ENCODE measurements at regions not wholly inside any gene's neighbourhood (a gene's known extent, or its start where the extent isn't known, plus 50 kb on each side); places are given as distances from the start of the nearest gene placed in this dataset.

- Histone ChIP-seq H3K23me2 (ENCODE audit: low read depth, low read length) (no peaks in the 10 kb centered on the region), H3K14ac (ENCODE audit: insufficient read length) (no peak overlapping the region), H3K56ac (replicated peaks; ENCODE audit: insufficient read length, low read depth, low read length) (no peak overlapping the region), H3K4me2 (ENCODE audit: insufficient read depth in 1 of 2, low read depth in 2 of 2, low read length in 2 of 2) (no peak overlapping the region), H4K8ac (ENCODE audit: extremely low read depth, insufficient read depth, low read length) (no peak overlapping the region), H3K27me3 (replicated peaks in 1 of 4; ENCODE audit: control insufficient read depth in 3 of 4, extremely low read depth in 1 of 4, insufficient read depth in 3 of 4, low read length in 3 of 4) (no peaks in the 10 kb centered on the region), H3K79me2 (ENCODE audit: control insufficient read depth in 1 of 2, insufficient read depth in 2 of 2, low read length in 2 of 2) (no peaks in the 10 kb centered on the region), H3K23ac (ENCODE audit: insufficient read length) (no peak overlapping the region), H3K36me3 (ENCODE audit: control insufficient read depth in 2 of 4, insufficient read depth in 4 of 4, low read length in 3 of 4) (no peaks in the 10 kb centered on the region), H2BK20ac (ENCODE audit: low read length) (no peak overlapping the region), H2BK15ac (ENCODE audit: low read length) (no peak overlapping the region), H2BK120ac (replicated peaks; ENCODE audit: low read depth, low read length) (no peak overlapping the region), H2AK5ac (ENCODE audit: low read depth, low read length) (no peak overlapping the region), H3K9me3 (ENCODE audit: insufficient read depth in 2 of 2, low read depth in 1 of 2, low read length in 1 of 2) (peaks cover 4 to 7% of the 10 kb centered on the region in 2 experiments; a peak in 3 of 4 replicates), H4K20me1 (replicated peaks in 1 of 2; ENCODE audit: control insufficient read depth in 1 of 2, insufficient read depth in 2 of 2, low read length in 2 of 2) (no peaks in the 10 kb centered on the region), H3K4me3 (ENCODE audit: extremely low read depth in 1 of 4, insufficient read depth in 2 of 4, low read depth in 3 of 4, low read length in 4 of 4) (no peak overlapping the region), H4K91ac (replicated peaks; ENCODE audit: insufficient read length, low read length) (no peak overlapping the region), H2BK12ac (ENCODE audit: low read depth, low read length) (no peak overlapping the region), H3K4ac (replicated peaks; ENCODE audit: insufficient read length, low read depth, low read length) (no peak overlapping the region), H3K18ac (ENCODE audit: extremely low read depth, low read length) (no peak overlapping the region), H3K27ac (ENCODE audit: low read depth, low read length) (no peak overlapping the region), H3K9ac (replicated peaks in 1 of 4; ENCODE audit: extremely low read depth in 1 of 4, low read depth in 3 of 4, low read length in 3 of 4) (no peak overlapping the region), H3K79me1 (ENCODE audit: low read depth, low read length) (no peaks in the 10 kb centered on the region), H4K5ac (ENCODE audit: insufficient read length, low read depth, low read length) (no peak overlapping the region), H2BK5ac (ENCODE audit: low read depth, low read length) (no peak overlapping the region), H2AFZ (ENCODE audit: low read length) (no peak overlapping the region), H3K4me1 (replicated peaks in 1 of 4; ENCODE audit: control insufficient read depth in 3 of 4, insufficient read depth in 4 of 4, low read length in 3 of 4) (no peaks in the 10 kb centered on the region)
- ChIA-PET CTCF (ENCODE audit: partially characterized antibody) (no interaction called here), POLR2A (ENCODE audit: partially characterized antibody) (no interaction called here)
- no peak for FAIRE-seq
- no peak for DNase-seq (ENCODE audit: low read depth in 1 of 2, low spot score in 2 of 2)
- 91% methylated on average over 2 of the region's 2 CpGs; no CpG with 5 or more reads in 1 of the 2 experiments for WGBS, 2 experiments (ENCODE audit: extremely low coverage in 1 of 2, insufficient coverage in 1 of 2, insufficient read length in 1 of 2, insufficient replicate concordance in 2 of 2, low coverage in 1 of 2, low lambda C conversion rate in 2 of 2, missing lambda C conversion rate in 1 of 2)
- no peak for TF ChIP-seq CEBPB (IDR thresholded peaks at IDR 0.05; ENCODE audit: low read depth, low read length)
- no peak for TF ChIP-seq HDAC6 (IDR thresholded peaks at IDR 0.05; ENCODE audit: low read depth, low read length)
- no peak for TF ChIP-seq SIN3A (conservative IDR thresholded peaks at IDR 0.05 in 1 of 2, IDR thresholded peaks at IDR 0.05 in 1 of 2; ENCODE audit: low read depth in 1 of 2, low read length in 2 of 2)
- no peak for TF ChIP-seq NANOG (IDR thresholded peaks at IDR 0.05; ENCODE audit: insufficient read depth, low read depth, low read length, poor library complexity, severe bottlenecking)
- no peak for TF ChIP-seq CREB1 (IDR thresholded peaks at IDR 0.05)
- no peak for TF ChIP-seq RAD21 (IDR thresholded peaks at IDR 0.05 in 1 of 2, conservative IDR thresholded peaks at IDR 0.05 in 1 of 2; ENCODE audit: low read depth in 2 of 2, low read length in 2 of 2)
- TF ChIP-seq SP1 (IDR thresholded peaks at IDR 0.05; ENCODE audit: low read depth, low read length): no peak
- TF ChIP-seq CHD1 (IDR thresholded peaks at IDR 0.05; ENCODE audit: low read depth, low read length): no peak
- no peak for TF ChIP-seq ZNF274 (IDR thresholded peaks at IDR 0.05; ENCODE audit: borderline replicate concordance, extremely low read depth, low read length)
- no peak for TF ChIP-seq BACH1 (IDR thresholded peaks at IDR 0.05; ENCODE audit: low read length)
- TF ChIP-seq JUND (IDR thresholded peaks at IDR 0.05; ENCODE audit: low read length): no peak
- TF ChIP-seq BRCA1 (IDR thresholded peaks at IDR 0.05; ENCODE audit: low read depth, low read length): no peak
- TF ChIP-seq GABPA (IDR thresholded peaks at IDR 0.05; ENCODE audit: borderline replicate concordance, insufficient read depth, low read length): no peak
These were observed 65.8 kb upstream of the C10orf120 start for GRCh38 chr10:122765412-122765811.

Measured in H1 (cell line).